Natural killer cell (primary cell): ENCODE measurements at regions not wholly inside any gene's neighbourhood (a gene's known extent, or its start where the extent isn't known, plus 50 kb on each side); places are given as distances from the start of the nearest gene placed in this dataset.

ENCODE experiments used
- ATAC-seq, 3 donors: fragments of 150-1000 bp in 2 of 3; fragments of 200-7000 bp in 1 of 3; cut with Tn5 transposase; 1 replicate in 1 of 3; 2 replicates in 2 of 3; pipeline ENCODE4 v1.10.0; 2021; ENCODE audit warnings: mild to moderate bottlenecking in 2 of 3, moderate library complexity in 2 of 3
- DNase-seq, 2 donors: peaks; one replicate each; pipeline versions ENCODE4 v3.0.0 to v3.0.0-alpha.2; 2013 to 2021; ENCODE audit warnings: mixed read lengths in 1 of 2
- H3K27ac ChIP-seq: one replicate; pipeline ENCODE4 v1.5.1; 2013; ENCODE audit warnings: mild to moderate bottlenecking, low read length
- H3K27me3 ChIP-seq: one replicate; pipeline ENCODE4 v1.6.1; 2013; ENCODE audit warnings: low read length; ENCODE audit not compliant: control insufficient read depth, insufficient read depth
- H3K36me3 ChIP-seq: one replicate; pipeline ENCODE4 v1.6.1; 2013; ENCODE audit warnings: low read length; ENCODE audit not compliant: control insufficient read depth, insufficient read depth
- H3K4me1 ChIP-seq: one replicate; pipeline ENCODE4 v1.6.1; 2013; ENCODE audit warnings: low read length; ENCODE audit not compliant: control insufficient read depth, insufficient read depth
- H3K4me3 ChIP-seq: one replicate; pipeline ENCODE4 v1.5.1; 2013; ENCODE audit warnings: low read length
- H3K9me3 ChIP-seq: one replicate; pipeline ENCODE4 v1.6.1; 2013; ENCODE audit warnings: low read length; ENCODE audit not compliant: control insufficient read depth, insufficient read depth
- H3K27ac Mint-ChIP-seq, 2 donors: one replicate each; pipeline ENCODE4 v1.8.0; 2022; ENCODE audit warnings: mild to moderate bottlenecking in 2 of 2, mixed read lengths in 2 of 2, moderate library complexity in 1 of 2
- H3K27me3 Mint-ChIP-seq, 2 donors: one replicate each; pipeline ENCODE4 v1.8.0; 2022; ENCODE audit warnings: low read depth in 2 of 2, mixed read lengths in 2 of 2
- H3K36me3 Mint-ChIP-seq: one replicate; pipeline ENCODE4 v1.8.0; 2022; ENCODE audit warnings: mixed read lengths
- H3K4me1 Mint-ChIP-seq, 2 donors: one replicate each; pipeline ENCODE4 v1.8.0; 2022; ENCODE audit warnings: mixed read lengths in 2 of 2
- H3K4me3 Mint-ChIP-seq: one replicate; pipeline ENCODE4 v1.8.0; 2022; ENCODE audit warnings: mild to moderate bottlenecking, moderate library complexity, mixed read lengths
- H3K9me3 Mint-ChIP-seq, 2 donors: one replicate each; pipeline ENCODE4 v1.8.0; 2022; ENCODE audit warnings: mixed read lengths in 2 of 2
- CTCF ChIP-seq: fragments of 200-600 bp; IDR thresholded peaks from one replicate; pipeline ENCODE4 v1.8.0; 2022; ENCODE audit warnings: antibody characterized with exemption
- WGBS: methylation state at CpG from one replicate; pipeline ENCODE4 v1.1.7; 2013; ENCODE audit warnings: missing lambda C conversion rate; ENCODE audit not compliant: insufficient coverage; 5-methylcytosine and 5-hydroxymethylcytosine counted together
- intact Hi-C: fragments of 100-400 bp; cut with micrococcal nuclease; formaldehyde crosslinking; loops from one replicate; pipeline ENCODE4 v1.14.2; 2022

GRCh38 chr5:18778225-18778624 is 1144.0 kb downstream of the TAF11L14 start:
- Histone ChIP-seq H3K4me3 (no peak overlapping the region), H3K27me3 (no peaks in the 10 kb centered on the region), H3K36me3 (no peaks in the 10 kb centered on the region), H3K27ac (no peak overlapping the region), H3K4me1 (no peaks in the 10 kb centered on the region), H3K9me3 (no peaks in the 10 kb centered on the region)
- 100% methylated on average over 1 of the region's 1 CpG for WGBS
- Mint-ChIP-seq H3K9me3 (no peaks in the 10 kb centered on the region), H3K36me3 (no peaks in the 10 kb centered on the region), H3K27me3 (no peaks in the 10 kb centered on the region), H3K4me3 (no peak overlapping the region), H3K27ac (no peak overlapping the region), H3K4me1 (no peaks in the 10 kb centered on the region)
- no peak for TF ChIP-seq CTCF
- ATAC-seq = no peak
- intact Hi-C loops = no loop called here
- DNase-seq = no peak

- H3K9me3 ChIP-seq = no peaks in the 10 kb centered on the region
- no peaks in the 10 kb centered on the region for H3K4me1 Mint-ChIP-seq
- H3K27me3 Mint-ChIP-seq = no peaks in the 10 kb centered on the region
- ATAC-seq (peak in 1 of 3 donors; percentile 20), DNase-seq (no peak)
- H3K27ac Mint-ChIP-seq = no peak overlapping the region
- no peak overlapping the region for H3K4me3 Mint-ChIP-seq
- H3K27ac ChIP-seq = no peak overlapping the region
- WGBS = no CpG with 5 or more reads among the region's 1 CpG
- no peaks in the 10 kb centered on the region for H3K36me3 ChIP-seq
- no peaks in the 10 kb centered on the region for H3K4me1 ChIP-seq
- no peak overlapping the region for H3K4me3 ChIP-seq
- intact Hi-C loops = no loop called here
- H3K36me3 Mint-ChIP-seq = no peaks in the 10 kb centered on the region
- H3K27me3 ChIP-seq = no peaks in the 10 kb centered on the region
- TF ChIP-seq CTCF = no peak
- H3K9me3 Mint-ChIP-seq = no peaks in the 10 kb centered on the region
Observed at GRCh38 chr5:18789218-18789998, 1155.1 kb downstream of the TAF11L14 start.

GRCh38 chr5:18792145-18792544 is 1157.9 kb downstream of the TAF11L14 start:
- no peaks in the 10 kb centered on the region for H3K4me1 ChIP-seq
- no peak overlapping the region for H3K4me3 Mint-ChIP-seq
- no peaks in the 10 kb centered on the region for H3K36me3 ChIP-seq
- H3K27ac Mint-ChIP-seq = no peak overlapping the region
- no peaks in the 10 kb centered on the region for H3K9me3 Mint-ChIP-seq
- H3K27ac ChIP-seq = no peak overlapping the region
- no peaks in the 10 kb centered on the region for H3K4me1 Mint-ChIP-seq
- DNase-seq (no peak), ATAC-seq (no peak)
- no peak for TF ChIP-seq CTCF
- intact Hi-C loops = no loop called here
- no peak overlapping the region for H3K4me3 ChIP-seq
- H3K36me3 Mint-ChIP-seq = no peaks in the 10 kb centered on the region
- 96% methylated on average over 6 of the region's 6 CpGs for WGBS
- no peaks in the 10 kb centered on the region for H3K9me3 ChIP-seq
- H3K27me3 Mint-ChIP-seq = no peaks in the 10 kb centered on the region
- H3K27me3 ChIP-seq = no peaks in the 10 kb centered on the region

- Histone ChIP-seq H3K9me3 (no peaks in the 10 kb centered on the region), H3K4me1 (no peaks in the 10 kb centered on the region), H3K4me3 (no peak overlapping the region), H3K27ac (no peak overlapping the region), H3K36me3 (no peaks in the 10 kb centered on the region), H3K27me3 (no peaks in the 10 kb centered on the region)
- intact Hi-C loops = no loop called here
- Mint-ChIP-seq H3K4me3 (no peak overlapping the region), H3K27me3 (no peaks in the 10 kb centered on the region), H3K27ac (no peak overlapping the region), H3K4me1 (no peaks in the 10 kb centered on the region), H3K36me3 (no peaks in the 10 kb centered on the region), H3K9me3 (peaks cover 2 to 3% of the 10 kb centered on the region in 2 donors)
- ATAC-seq (no peak), DNase-seq (no peak)
- no peak for TF ChIP-seq CTCF
- WGBS = 90% methylated on average over 5 of the region's 5 CpGs
Observed at GRCh38 chr5:18797222-18797621, 1163.0 kb downstream of the TAF11L14 start.
